GM12878 (cell line): ENCODE measurements at regions not wholly inside any gene's neighbourhood (a gene's known extent, or its start where the extent isn't known, plus 50 kb on each side); places are given as distances from the start of the nearest gene placed in this dataset.

Experiments used
- ATAC-seq: fragments of 200-7000 bp; cut with Tn5 transposase; 3 replicates; pipeline ENCODE4 v1.9.1; 2020; ENCODE audit warnings: mild to moderate bottlenecking, moderate library complexity
- BruUV-seq: library from RNA; stranded (reverse); fragments of 400-500 nt; replicated peaks from 2 replicates; lab custom pipeline; 2021; lab: Mats Ljungman, UMichigan
- CTCF ChIA-PET: fragments of 300-600 bp; sonication (Branson Sonifier 250); formaldehyde crosslinking; extraction: SDS; loops from one replicate; lab custom pipeline; 2021; ENCODE audit warnings: inconsistent platforms; lab: Yijun Ruan, JAX
- POLR2A ChIA-PET: fragments of 350-600 bp; formaldehyde crosslinking; extraction: SDS; loops from one replicate; lab custom pipeline; 2021; ENCODE audit warnings: inconsistent platforms; lab: Charles Lee
- RAD21 ChIA-PET: fragments of 300-600 bp; sonication (Branson Sonifier 250); formaldehyde crosslinking; loops from one replicate; lab custom pipeline; 2023; ENCODE audit warnings: antibody characterized with exemption; ENCODE audit not compliant: unreplicated experiment; lab: Charles Lee
- SMC1A ChIA-PET: fragments of 300-600 bp; sonication (Branson Sonifier 250); formaldehyde crosslinking; loops from one replicate; lab custom pipeline; 2023; ENCODE audit not compliant: unreplicated experiment, uncharacterized antibody; lab: Charles Lee
- DNase-seq: peaks from one replicate; pipeline ENCODE4 v3.0.0-alpha.2; 2011; ENCODE audit warnings: low read depth, low spot score
- FAIRE-seq: peaks from 3 replicates; lab custom pipeline; 2011; peaks lifted over from hg19 to GRCh38; lab: Jason Lieb, UNC
- H2AFZ ChIP-seq: 2 replicates; pipeline ENCODE4 v1.6.0; 2011; ENCODE audit warnings: low read depth, low read length, control low read depth; ENCODE audit not compliant: control insufficient read depth
- H3K27ac ChIP-seq: 2 replicates; pipeline ENCODE4 v1.5.1; 2011; ENCODE audit warnings: control low read depth; ENCODE audit not compliant: control insufficient read depth, insufficient read depth
- H3K27me3 ChIP-seq, 2 experiments: replicated peaks in 1 of 2; 2 replicates each; pipeline versions ENCODE4 v1.6.0 to v1.6.1; 2011; ENCODE audit warnings: low read length in 1 of 2; ENCODE audit not compliant: control insufficient read depth in 2 of 2, insufficient read depth in 2 of 2
- H3K36me3 ChIP-seq, 2 experiments: 2 replicates each; pipeline ENCODE4 v1.5.1; 2011; ENCODE audit warnings: low read length in 1 of 2; ENCODE audit not compliant: control insufficient read depth in 2 of 2, insufficient read depth in 2 of 2
- H3K4me1 ChIP-seq: 2 replicates; pipeline ENCODE4 v1.6.1; 2011; ENCODE audit warnings: mild to moderate bottlenecking, low read length, moderate library complexity, mixed read lengths; ENCODE audit not compliant: control insufficient read depth, insufficient read depth
- H3K4me2 ChIP-seq: 2 replicates; pipeline ENCODE4 v1.6.0; 2011; ENCODE audit warnings: control low read depth; ENCODE audit not compliant: control insufficient read depth, insufficient read depth
- H3K4me3 ChIP-seq: fragments of 200-600 bp; sonication (generic); 2 replicates; pipeline ENCODE4 v1.5.1; 2016
- H3K79me2 ChIP-seq: 2 replicates; pipeline ENCODE4 v1.6.0; 2011; ENCODE audit warnings: low read length; ENCODE audit not compliant: control insufficient read depth, insufficient read depth
- H3K9ac ChIP-seq: 2 replicates; pipeline ENCODE4 v1.8.0; 2011; ENCODE audit warnings: low read length, control low read depth, mixed read lengths; ENCODE audit not compliant: control insufficient read depth, insufficient read depth
- H3K9me3 ChIP-seq: replicated peaks from 3 replicates; pipeline ENCODE4 v1.5.1; 2011; ENCODE audit warnings: mild to moderate bottlenecking, low read length; ENCODE audit not compliant: control insufficient read depth, insufficient read depth
- H4K20me1 ChIP-seq: 2 replicates; pipeline ENCODE4 v1.6.0; 2011; ENCODE audit not compliant: control insufficient read depth, insufficient read depth
- CHD2 ChIP-seq: IDR thresholded peaks from 2 replicates; pipeline ENCODE4 v1.6.1; 2011; ENCODE audit warnings: low read depth, low read length, improper control_type of control experiment, borderline replicate concordance
- CUX1 ChIP-seq: IDR thresholded peaks from 2 replicates; pipeline ENCODE4 v1.6.1; 2012; ENCODE audit warnings: improper control_type of control experiment, low read depth, low read length; ENCODE audit not compliant: insufficient replicate concordance
- E2F4 ChIP-seq: IDR thresholded peaks from 2 replicates; pipeline ENCODE4 v1.6.1; 2012; ENCODE audit warnings: low read depth, low read length, improper control_type of control experiment
- ELK1 ChIP-seq: IDR thresholded peaks from 2 replicates; pipeline ENCODE4 v1.6.1; 2012; ENCODE audit warnings: low read depth, low read length, improper control_type of control experiment
- EZH2 ChIP-seq: IDR thresholded peaks from 2 replicates; pipeline ENCODE4 v1.6.1; 2012; ENCODE audit warnings: low read depth, mild to moderate bottlenecking, control low read depth, inconsistent platforms, low read length, borderline replicate concordance; ENCODE audit not compliant: control insufficient read depth
- JUNB ChIP-seq: IDR thresholded peaks from 2 replicates; pipeline ENCODE4 v1.6.1; 2016; ENCODE audit warnings: antibody characterized with exemption, mild to moderate bottlenecking
- MXI1 ChIP-seq: fragments of 150-350 bp; IDR thresholded peaks from 2 replicates; pipeline ENCODE4 v1.6.1; 2011; ENCODE audit warnings: low read depth, mild to moderate bottlenecking, inconsistent platforms, low read length, improper control_type of control experiment
- NBN ChIP-seq: fragments of 450-650 bp; IDR thresholded peaks from 2 replicates; pipeline ENCODE4 v1.6.1; 2016
- PML ChIP-seq: IDR thresholded peaks from 2 replicates; pipeline ENCODE4 v1.6.1; 2012; ENCODE audit warnings: low read length, inconsistent platforms
- POU2F2 ChIP-seq: IDR thresholded peaks from 3 replicates; pipeline ENCODE4 v1.6.1; 2011; ENCODE audit warnings: low read depth, mild to moderate bottlenecking, low read length, borderline replicate concordance
- RBBP5 ChIP-seq: fragments of 200-600 bp; sonication (generic); conservative IDR thresholded peaks from 2 replicates; pipeline ENCODE4 v1.6.1; 2016
- RELA ChIP-seq: fragments of 450-650 bp; IDR thresholded peaks from 2 replicates; pipeline ENCODE4 v1.8.0; 2014; ENCODE audit warnings: borderline replicate concordance; ENCODE audit not compliant: partially characterized antibody
- SMAD5 ChIP-seq: IDR thresholded peaks from 2 replicates; pipeline ENCODE4 v1.6.1; 2016; ENCODE audit warnings: antibody characterized with exemption, low read depth
- STAT3 ChIP-seq: IDR thresholded peaks from 2 replicates; pipeline ENCODE4 v1.6.1; 2011; ENCODE audit warnings: low read depth, low read length, improper control_type of control experiment
- SUZ12 ChIP-seq: fragments of 200-600 bp; sonication (generic); IDR thresholded peaks from one replicate; pipeline ENCODE4 v1.6.1; 2018; ENCODE audit warnings: antibody characterized with exemption, mild to moderate bottlenecking; ENCODE audit not compliant: unreplicated experiment
- ZNF207 ChIP-seq: fragments of 450-650 bp; IDR thresholded peaks from 2 replicates; pipeline ENCODE4 v1.6.1; 2014; ENCODE audit warnings: antibody characterized with exemption, mild to moderate bottlenecking, borderline replicate concordance
- ZZZ3 ChIP-seq: IDR thresholded peaks from 2 replicates; pipeline ENCODE4 v1.6.1; 2011; ENCODE audit warnings: low read depth; ENCODE audit not compliant: control insufficient read depth, insufficient read length
- WGBS: methylation state at CpG from one replicate; pipeline ENCODE4 v1.1.6; 2016; ENCODE audit warnings: low lambda C conversion rate; ENCODE audit not compliant: insufficient replicate concordance, insufficient coverage; ENCODE audit errors: missing lambda C conversion rate; 5-methylcytosine and 5-hydroxymethylcytosine counted together
- in situ Hi-C: fragments of 300-500 bp; cut with MboI; formaldehyde crosslinking; loops from 9 replicates; pipeline ENCODE4 v1.14.3; 2018; ENCODE audit warnings: mixed read lengths
- intact Hi-C: fragments of 100-400 bp; cut with micrococcal nuclease; formaldehyde crosslinking; loops from one replicate; pipeline ENCODE4 v1.14.2; 2022; ENCODE audit not compliant: unreplicated experiment

- Histone ChIP-seq H3K4me1 (no peaks in the 10 kb centered on the region), H3K4me2 (no peak overlapping the region), H3K4me3 (no peak overlapping the region), H3K36me3 (no peaks in the 10 kb centered on the region), H3K9ac (no peak overlapping the region), H2AFZ (no peak overlapping the region), H3K79me2 (no peaks in the 10 kb centered on the region), H3K27me3 (no peaks in the 10 kb centered on the region), H4K20me1 (no peaks in the 10 kb centered on the region), H3K9me3 (no peaks in the 10 kb centered on the region; the same call in 2 of the 3 replicates), H3K27ac (no peak overlapping the region)
- intact Hi-C loops (no loop called here), in situ Hi-C loops (no loop called here)
- 39% methylated on average over 5 of the region's 5 CpGs for WGBS
- SMC1A ChIA-PET: no interaction called here
- CTCF ChIA-PET: interaction anchor here (0.7 to 1.3 kb wide), 2 partner anchors 13 to 1293 kb away, joined by 3 read pairs; no protein-coding TSS in a partner anchor
- FAIRE-seq: no peak
- BruUV-seq: no TSS peak
- TF ChIP-seq EZH2 (no peak), CUX1 (no peak), JUNB (no peak), ELK1 (no peak), RELA (no peak), ZNF207 (no peak), CHD2 (no peak), NBN (no peak), E2F4 (no peak), SUZ12 (no peak), ZZZ3 (no peak), MXI1 (no peak), STAT3 (no peak), POU2F2 (no peak), RBBP5 (no peak), PML (no peak), SMAD5 (no peak)
- POLR2A ChIA-PET: no interaction called here
- no peak for ATAC-seq
- RAD21 ChIA-PET: no interaction called here
- DNase-seq: no peak
Observed at GRCh38 chr12:108448246-108448645, 66.8 kb upstream of the FICD start.
